Glutamatergic neuron (in vitro differentiated cells): ENCODE measurements at regions not wholly inside any gene's neighbourhood (a gene's known extent, or its start where the extent isn't known, plus 50 kb on each side); places are given as distances from the start of the nearest gene placed in this dataset.

Experiments
- DNase-seq: peaks from one replicate; pipeline ENCODE4 v3.0.0; 2022
- H3K27ac Mint-ChIP-seq: one replicate; pipeline ENCODE4 v1.8.0; 2020; ENCODE audit warnings: mild to moderate bottlenecking, mixed read lengths, inconsistent platforms; ENCODE audit not compliant: unreplicated experiment
- H3K27me3 Mint-ChIP-seq: one replicate; pipeline ENCODE4 v1.8.0; 2020; ENCODE audit warnings: mild to moderate bottlenecking, moderate library complexity, mixed read lengths, inconsistent platforms; ENCODE audit not compliant: unreplicated experiment
- H3K36me3 Mint-ChIP-seq: one replicate; pipeline ENCODE4 v1.8.0; 2020; ENCODE audit warnings: mild to moderate bottlenecking, mixed read lengths, inconsistent platforms; ENCODE audit not compliant: unreplicated experiment
- H3K4me1 Mint-ChIP-seq: one replicate; pipeline ENCODE4 v1.8.0; 2020; ENCODE audit warnings: mild to moderate bottlenecking, low read depth, mixed read lengths, inconsistent platforms; ENCODE audit not compliant: unreplicated experiment
- H3K4me3 Mint-ChIP-seq: one replicate; pipeline ENCODE4 v1.8.0; 2020; ENCODE audit warnings: mild to moderate bottlenecking, mixed read lengths, inconsistent platforms; ENCODE audit not compliant: unreplicated experiment
- H3K9me3 Mint-ChIP-seq: one replicate; pipeline ENCODE4 v1.8.0; 2020; ENCODE audit warnings: mild to moderate bottlenecking, moderate library complexity, mixed read lengths, inconsistent platforms; ENCODE audit not compliant: unreplicated experiment
- TF ChIP-seq, protein P1 (sequence below): fragments of 200-600 bp; sonication (generic); IDR thresholded peaks from one replicate; pipeline ENCODE4 v1.5.0; 2021; ENCODE audit not compliant: partially characterized antibody, unreplicated experiment

DNA sequence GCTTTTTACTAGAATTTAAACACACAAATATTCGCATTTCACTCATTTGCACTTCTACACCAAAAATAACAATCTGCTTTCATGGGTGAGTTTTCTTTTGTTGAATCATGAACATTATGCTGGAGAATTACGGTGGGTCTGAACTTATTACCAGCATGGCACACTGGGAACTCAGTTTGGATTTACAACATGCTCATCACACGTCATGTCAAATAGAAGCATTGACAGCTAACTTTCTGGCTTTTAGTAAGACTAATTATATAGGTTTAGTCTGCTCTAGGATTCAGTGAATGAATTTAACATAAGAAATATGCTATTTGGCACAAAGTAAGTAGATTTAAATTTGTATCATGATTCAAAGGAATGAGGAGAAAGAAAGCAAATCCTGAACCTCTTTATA lies 290.4 kb downstream of the TMEM167A start:
- Mint-ChIP-seq H3K36me3 (no peaks in the 10 kb centered on the region), H3K27me3 (no peaks in the 10 kb centered on the region), H3K9me3 (peaks cover 2% of the 10 kb centered on the region), H3K4me1 (no peaks in the 10 kb centered on the region), H3K27ac (no peak overlapping the region), H3K4me3 (no peak overlapping the region)
- TF ChIP-seq, protein P1, sequence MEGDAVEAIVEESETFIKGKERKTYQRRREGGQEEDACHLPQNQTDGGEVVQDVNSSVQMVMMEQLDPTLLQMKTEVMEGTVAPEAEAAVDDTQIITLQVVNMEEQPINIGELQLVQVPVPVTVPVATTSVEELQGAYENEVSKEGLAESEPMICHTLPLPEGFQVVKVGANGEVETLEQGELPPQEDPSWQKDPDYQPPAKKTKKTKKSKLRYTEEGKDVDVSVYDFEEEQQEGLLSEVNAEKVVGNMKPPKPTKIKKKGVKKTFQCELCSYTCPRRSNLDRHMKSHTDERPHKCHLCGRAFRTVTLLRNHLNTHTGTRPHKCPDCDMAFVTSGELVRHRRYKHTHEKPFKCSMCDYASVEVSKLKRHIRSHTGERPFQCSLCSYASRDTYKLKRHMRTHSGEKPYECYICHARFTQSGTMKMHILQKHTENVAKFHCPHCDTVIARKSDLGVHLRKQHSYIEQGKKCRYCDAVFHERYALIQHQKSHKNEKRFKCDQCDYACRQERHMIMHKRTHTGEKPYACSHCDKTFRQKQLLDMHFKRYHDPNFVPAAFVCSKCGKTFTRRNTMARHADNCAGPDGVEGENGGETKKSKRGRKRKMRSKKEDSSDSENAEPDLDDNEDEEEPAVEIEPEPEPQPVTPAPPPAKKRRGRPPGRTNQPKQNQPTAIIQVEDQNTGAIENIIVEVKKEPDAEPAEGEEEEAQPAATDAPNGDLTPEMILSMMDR = no peak
- DNase-seq = no peak

DNA sequence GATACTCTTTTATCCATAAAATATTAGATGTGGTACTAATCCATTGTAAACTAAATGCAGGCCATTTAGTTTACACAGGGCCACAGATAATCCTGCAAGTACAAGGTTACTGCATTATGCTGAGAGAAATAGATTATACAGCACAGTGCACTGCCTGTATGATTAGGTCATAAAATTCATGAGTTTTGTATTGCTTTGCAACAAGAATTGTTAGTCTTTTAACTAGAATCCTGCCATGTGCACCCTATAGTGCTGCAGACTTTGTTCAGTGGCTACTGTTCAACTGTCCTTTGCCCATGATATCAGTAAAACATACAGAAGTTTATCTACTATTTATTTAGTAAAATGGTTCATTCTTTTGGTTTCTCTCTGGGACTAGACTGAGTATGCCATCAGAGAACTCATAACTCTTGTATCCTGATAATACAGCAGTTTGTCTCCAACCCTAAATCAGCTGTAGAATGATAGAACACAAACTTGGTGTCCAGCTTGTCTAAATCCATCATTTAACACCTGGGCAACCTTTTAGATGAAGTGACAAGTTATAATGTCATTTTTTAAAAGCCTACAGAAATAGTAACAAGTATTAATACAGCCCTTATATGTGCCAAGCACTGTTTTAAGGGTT lies 291.2 kb downstream of the TMEM167A start:
- Mint-ChIP-seq H3K9me3 (peaks cover 2% of the 10 kb centered on the region), H3K27ac (no peak overlapping the region), H3K36me3 (no peaks in the 10 kb centered on the region), H3K4me3 (no peak overlapping the region), H3K4me1 (no peaks in the 10 kb centered on the region), H3K27me3 (no peaks in the 10 kb centered on the region)
- TF ChIP-seq, protein P1 = no peak
- DNase-seq = no peak

DNA sequence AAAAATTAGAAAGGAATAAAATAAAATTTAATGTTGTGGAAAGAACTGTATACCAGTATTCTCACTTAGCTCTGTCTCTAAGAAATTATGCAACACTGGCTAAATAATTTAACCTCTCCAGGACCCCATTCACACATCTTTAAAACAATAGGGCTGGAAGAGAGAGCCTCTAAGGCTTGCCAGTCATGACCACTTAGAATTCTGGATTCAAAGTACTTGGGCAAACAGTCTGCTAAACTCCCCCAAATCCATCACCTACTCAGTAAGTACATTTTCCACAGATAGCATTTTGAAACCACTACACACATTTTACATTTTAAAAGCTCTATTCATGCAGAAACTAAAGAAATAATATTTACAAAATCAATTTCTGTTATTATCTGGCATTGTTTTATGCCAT lies 291.7 kb downstream of the TMEM167A start:
- Mint-ChIP-seq H3K4me1 (no peaks in the 10 kb centered on the region), H3K9me3 (peaks cover 2% of the 10 kb centered on the region), H3K4me3 (no peak overlapping the region), H3K27ac (no peak overlapping the region), H3K36me3 (no peaks in the 10 kb centered on the region), H3K27me3 (no peaks in the 10 kb centered on the region)
- no peak for DNase-seq
- TF ChIP-seq, protein P1 = no peak

DNA sequence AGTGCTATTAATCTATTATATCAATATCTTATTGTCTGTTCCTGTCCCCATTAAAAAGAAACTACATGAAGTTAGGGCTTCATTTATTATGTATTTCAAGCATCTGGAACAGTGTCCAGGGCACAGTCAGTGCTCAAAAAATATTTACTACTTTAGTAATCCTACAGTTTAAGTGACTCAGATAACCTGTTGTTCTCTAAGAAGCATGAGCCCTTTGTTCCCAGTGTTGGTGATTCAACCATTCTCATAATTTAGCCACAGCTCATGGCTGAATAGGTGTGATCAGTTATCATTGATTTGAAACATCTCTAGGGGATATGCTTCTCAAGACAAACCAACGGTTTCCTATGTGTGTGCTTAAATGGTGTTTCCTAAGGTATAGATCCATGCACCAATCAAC lies 292.7 kb downstream of the TMEM167A start:
- no peaks in the 10 kb centered on the region for H3K4me1 Mint-ChIP-seq
- H3K4me3 Mint-ChIP-seq = no peak overlapping the region
- no peaks in the 10 kb centered on the region for H3K36me3 Mint-ChIP-seq
- peaks cover 2% of the 10 kb centered on the region for H3K9me3 Mint-ChIP-seq
- TF ChIP-seq, protein P1 = no peak
- no peaks in the 10 kb centered on the region for H3K27me3 Mint-ChIP-seq
- no peak for DNase-seq
- no peak overlapping the region for H3K27ac Mint-ChIP-seq

DNA sequence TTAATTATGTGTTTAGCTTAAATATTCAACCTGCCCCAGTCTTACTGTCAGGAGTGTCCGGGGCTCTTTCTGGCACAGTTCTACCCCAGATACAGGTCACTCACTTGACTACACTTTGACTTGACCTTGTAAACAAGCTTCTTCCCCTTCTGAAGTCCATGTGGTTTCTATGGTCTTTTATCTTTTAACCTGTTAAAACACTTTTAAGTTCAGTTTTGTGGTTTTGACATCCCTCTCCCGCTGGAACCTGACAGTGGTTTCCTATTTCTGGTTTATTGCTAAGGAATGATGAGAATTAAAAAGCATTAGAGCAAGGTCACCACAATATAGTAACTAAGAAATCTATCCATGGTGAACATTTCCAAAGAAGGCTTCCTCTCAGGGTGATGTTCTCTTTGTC lies 300.1 kb downstream of the TMEM167A start:
- H3K9me3 Mint-ChIP-seq = no peaks in the 10 kb centered on the region
- H3K27me3 Mint-ChIP-seq = no peaks in the 10 kb centered on the region
- TF ChIP-seq, protein P1 = no peak
- H3K4me3 Mint-ChIP-seq = no peak overlapping the region
- H3K4me1 Mint-ChIP-seq = no peaks in the 10 kb centered on the region
- DNase-seq = no peak
- no peak overlapping the region for H3K27ac Mint-ChIP-seq
- H3K36me3 Mint-ChIP-seq = no peaks in the 10 kb centered on the region
